Transverse colon (tissue), 4 donors: ENCODE measurements at regions not wholly inside any gene's neighbourhood (a gene's known extent, or its start where the extent isn't known, plus 50 kb on each side); places are given as distances from the start of the nearest gene placed in this dataset.

ENCODE experiments used
- CTCF ChIP-seq, 5 experiments: fragments of 200-600 bp in 3 of 5; fragments of 450-650 bp in 2 of 5; sonication (generic) in 3 of 5; IDR thresholded peaks; 1 replicate in 2 of 5; 2 replicates in 3 of 5; pipeline ENCODE4 v1.5.1; 2016 to 2017; ENCODE audit warnings: antibody characterized with exemption in 5 of 5, inconsistent platforms in 3 of 5, mild to moderate bottlenecking in 2 of 5, moderate library complexity in 1 of 5
- POLR2AphosphoS5 ChIP-seq, 3 donors: sonication (generic); formaldehyde crosslinking; IDR thresholded peaks; one replicate each; pipeline ENCODE4 v1.6.1; 2016; ENCODE audit warnings: antibody characterized with exemption in 3 of 3

GRCh38 chr14:37991027-37991426, 216.7 kb upstream of the SSTR1 start:
- TF ChIP-seq CTCF (IDR thresholded peaks at IDR 0.05) = no peak
- no peak for TF ChIP-seq POLR2AphosphoS5 (IDR thresholded peaks at IDR 0.05)
